GM12891 (cell line): ENCODE measurements at regions not wholly inside any gene's neighbourhood (a gene's known extent, or its start where the extent isn't known, plus 50 kb on each side); places are given as distances from the start of the nearest gene placed in this dataset.

Experiments used
- DNase-seq: peaks from one replicate; pipeline ENCODE4 v3.0.0; 2011; ENCODE audit warnings: low spot score; ENCODE audit not compliant: insufficient read length
- FAIRE-seq: peaks from 2 replicates; lab custom pipeline; 2011; peaks lifted over from hg19 to GRCh38; lab: Jason Lieb, UNC
- PAX5 ChIP-seq: IDR thresholded peaks from 2 replicates; pipeline ENCODE4 v1.6.1; 2011; ENCODE audit warnings: low read length, moderate library complexity, mild to moderate bottlenecking; ENCODE audit not compliant: insufficient read depth, severe bottlenecking
- POLR2A ChIP-seq: IDR thresholded peaks from 2 replicates; pipeline ENCODE4 v1.6.1; 2011; ENCODE audit warnings: low read depth, low read length, control low read depth
- POLR2AphosphoS5 ChIP-seq: IDR thresholded peaks from 2 replicates; pipeline ENCODE4 v1.6.1; 2011; ENCODE audit warnings: low read depth, low read length, control low read depth
- POU2F2 ChIP-seq: IDR thresholded peaks from 2 replicates; pipeline ENCODE4 v1.6.1; 2011; ENCODE audit warnings: low read depth, mild to moderate bottlenecking, control low read depth, low read length, moderate library complexity
- SPI1 ChIP-seq: IDR thresholded peaks from 2 replicates; pipeline ENCODE4 v1.6.1; 2011; ENCODE audit warnings: low read depth, low read length, control low read depth
- TAF1 ChIP-seq: IDR thresholded peaks from 2 replicates; pipeline ENCODE4 v1.6.1; 2011; ENCODE audit warnings: low read depth, low read length, control low read depth

DNA sequence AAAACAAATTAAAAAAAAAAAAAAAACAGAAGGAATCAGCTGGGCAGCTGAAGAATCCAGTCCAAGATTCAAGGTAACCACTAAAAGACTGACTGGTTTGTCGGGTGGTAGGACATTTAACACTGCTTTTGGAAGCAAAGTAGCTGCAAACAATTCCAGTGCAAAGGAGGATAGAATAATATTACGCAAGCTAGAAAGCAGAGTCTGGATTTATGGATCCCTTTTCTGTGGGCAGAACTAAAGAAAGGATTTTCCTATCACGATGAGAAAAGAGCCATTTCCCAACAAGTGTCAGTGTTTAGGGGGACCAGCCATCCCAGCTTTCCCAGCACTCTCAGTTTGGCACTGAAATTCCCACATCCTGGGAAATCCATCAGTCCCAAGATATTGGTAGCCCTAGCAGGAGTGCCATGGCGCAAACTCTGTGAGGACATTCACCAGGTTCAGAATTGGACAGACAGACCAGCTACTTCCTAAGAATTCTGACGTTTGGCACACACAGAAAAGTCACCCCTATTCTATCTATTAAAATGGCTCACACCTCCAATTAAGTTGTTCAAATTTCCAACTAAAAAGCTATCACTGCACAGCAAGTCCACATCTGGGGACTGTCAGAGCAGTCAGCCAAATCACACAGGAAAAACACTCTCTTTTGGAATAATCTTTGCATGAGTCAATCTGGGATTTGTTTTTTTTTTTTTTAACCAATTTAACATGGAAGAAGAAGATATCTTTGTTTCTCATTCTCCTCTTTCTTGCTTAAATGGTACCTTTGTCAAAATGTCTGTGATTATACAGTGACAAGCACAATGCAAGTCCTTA is 356.8 kb upstream of the ARID1B start:
- TF ChIP-seq SPI1, result no peak
- no peak for DNase-seq
- no peak for FAIRE-seq

DNA sequence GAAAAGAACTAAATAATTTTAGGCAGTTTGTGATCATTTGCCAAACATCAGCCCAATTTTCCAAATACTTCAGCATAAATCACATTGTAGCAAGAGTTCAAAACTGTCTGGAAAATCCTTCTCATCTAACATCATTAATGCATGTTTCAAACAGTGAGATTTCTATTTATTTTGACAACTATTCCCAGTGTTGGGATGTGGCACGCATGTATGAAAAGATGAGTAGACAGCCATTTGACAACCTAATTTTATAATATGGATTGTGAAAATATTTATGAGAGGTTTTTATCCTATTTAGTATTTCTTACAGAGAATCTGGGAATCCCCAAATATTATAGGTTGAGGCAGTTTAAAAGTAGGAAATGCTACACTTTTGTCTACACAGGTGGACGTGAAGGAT is 357.6 kb upstream of the ARID1B start:
- no peak for DNase-seq
- no peak for FAIRE-seq
- no peak for TF ChIP-seq POLR2A
- no peak for TF ChIP-seq POU2F2
- TF ChIP-seq PAX5, result no peak
- no peak for TF ChIP-seq TAF1
- TF ChIP-seq SPI1, result no peak
- no peak for TF ChIP-seq POLR2AphosphoS5

DNA sequence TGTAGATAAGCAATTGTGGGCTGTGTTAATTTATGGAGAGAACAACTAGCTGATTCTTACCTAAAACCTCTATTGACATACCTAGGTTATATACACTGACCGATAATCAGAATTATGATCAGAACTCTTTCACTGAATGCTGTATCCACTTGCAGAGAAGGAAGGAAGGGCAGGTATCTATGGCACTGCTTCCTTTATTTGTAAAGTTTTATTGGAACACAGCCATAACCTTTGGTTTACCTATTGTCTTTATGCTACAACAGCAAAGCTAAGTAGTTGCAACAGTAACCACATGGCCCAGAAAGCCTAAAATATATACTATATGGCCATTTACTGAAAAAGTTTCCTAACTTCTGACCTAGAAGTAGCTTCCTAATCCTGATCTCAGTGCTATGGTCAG is 358.9 kb upstream of the ARID1B start:
- FAIRE-seq, result no peak
- TF ChIP-seq POLR2AphosphoS5 (no peak), PAX5 (no peak), POU2F2 (no peak), POLR2A (no peak), TAF1 (no peak), SPI1 (no peak)
- no peak for DNase-seq

DNA sequence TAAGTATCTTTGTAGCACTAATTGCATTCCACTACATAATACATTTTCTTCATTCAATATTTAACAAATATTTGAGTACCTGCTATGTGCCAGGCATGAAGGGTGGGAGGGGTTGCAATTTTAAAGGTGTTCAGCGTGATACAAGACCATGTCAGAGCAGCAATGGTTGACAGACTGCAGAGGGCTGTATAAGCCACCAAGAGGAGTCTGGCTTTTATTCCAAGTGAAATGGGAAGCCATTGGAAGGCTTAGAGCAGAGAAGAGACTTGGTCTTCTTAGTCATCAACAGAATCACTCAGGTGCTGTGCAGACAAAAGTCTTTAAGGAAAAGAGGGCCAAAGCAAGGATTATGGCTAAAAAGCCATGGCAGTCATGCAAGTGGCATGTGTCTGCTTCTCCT is 360.8 kb upstream of the ARID1B start:
- FAIRE-seq (no peak), DNase-seq (no peak)
- TF ChIP-seq POU2F2, result no peak
- TF ChIP-seq TAF1, result no peak
- no peak for TF ChIP-seq PAX5
- no peak for TF ChIP-seq POLR2A
- TF ChIP-seq SPI1, result no peak

DNA sequence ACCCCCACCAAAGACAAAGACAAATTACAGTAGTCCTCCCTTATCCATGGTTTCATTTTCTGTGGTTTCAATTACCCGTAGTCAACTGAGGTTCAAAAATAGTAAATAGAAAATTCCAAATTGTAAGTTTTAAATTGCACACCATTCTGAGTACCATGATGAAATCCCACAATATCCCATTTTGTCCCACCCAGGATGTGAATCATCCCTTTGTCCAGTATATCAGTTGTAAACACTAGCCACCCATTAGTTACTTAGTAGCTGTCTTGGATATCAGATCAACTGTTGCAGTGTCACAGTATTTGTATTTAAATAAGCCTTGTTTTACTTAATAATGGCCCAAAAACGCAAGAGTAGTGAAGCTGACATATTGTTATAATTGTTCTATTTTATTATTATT is 364.0 kb upstream of the ARID1B start:
- FAIRE-seq (no peak), DNase-seq (no peak)
- no peak for TF ChIP-seq SPI1
- no peak for TF ChIP-seq POLR2A
- TF ChIP-seq POLR2AphosphoS5, result no peak

DNA sequence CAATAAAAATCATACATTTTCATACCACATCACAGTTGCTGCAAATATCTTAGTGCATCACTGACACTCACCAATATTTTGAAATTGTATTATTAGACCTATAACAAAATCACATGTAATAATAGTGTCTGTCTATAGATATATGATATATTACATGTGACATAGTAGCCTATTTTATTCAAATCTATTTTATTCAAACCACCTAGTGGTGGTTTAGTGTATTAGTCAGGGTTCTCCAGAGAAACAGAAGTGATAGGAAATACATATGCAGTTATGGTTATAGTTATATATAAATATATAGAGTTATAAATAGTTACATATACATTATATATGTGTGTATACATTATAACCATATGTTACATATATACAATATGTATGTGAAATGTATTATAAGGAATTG is 366.5 kb upstream of the ARID1B start:
- FAIRE-seq (no peak), DNase-seq (no peak)
- no peak for TF ChIP-seq POLR2AphosphoS5
- TF ChIP-seq POLR2A, result no peak
- no peak for TF ChIP-seq PAX5
- TF ChIP-seq POU2F2, result no peak

DNA sequence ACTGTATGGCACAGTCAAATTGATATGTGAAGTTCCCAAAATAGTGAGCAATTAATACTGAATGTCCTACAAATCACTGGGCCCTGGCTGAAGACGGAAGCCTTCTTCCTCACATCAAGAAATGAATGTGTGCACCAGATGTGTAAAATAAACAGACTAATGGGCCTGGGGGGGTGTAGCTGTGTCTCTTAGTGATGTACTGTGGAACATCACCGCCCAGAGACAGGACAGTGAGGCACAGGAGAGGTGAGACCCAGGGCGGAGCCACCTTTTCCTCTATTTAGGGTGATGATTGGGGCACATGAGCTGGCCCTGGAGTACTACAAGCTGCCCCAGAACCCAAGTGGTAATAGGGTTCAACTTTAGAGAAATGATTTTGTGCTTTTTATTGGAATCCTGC is 368.5 kb upstream of the ARID1B start:
- FAIRE-seq (no peak), DNase-seq (no peak)
- TF ChIP-seq PAX5, result no peak
- no peak for TF ChIP-seq POU2F2
- TF ChIP-seq SPI1, result no peak
- TF ChIP-seq POLR2AphosphoS5, result no peak
- no peak for TF ChIP-seq POLR2A

DNA sequence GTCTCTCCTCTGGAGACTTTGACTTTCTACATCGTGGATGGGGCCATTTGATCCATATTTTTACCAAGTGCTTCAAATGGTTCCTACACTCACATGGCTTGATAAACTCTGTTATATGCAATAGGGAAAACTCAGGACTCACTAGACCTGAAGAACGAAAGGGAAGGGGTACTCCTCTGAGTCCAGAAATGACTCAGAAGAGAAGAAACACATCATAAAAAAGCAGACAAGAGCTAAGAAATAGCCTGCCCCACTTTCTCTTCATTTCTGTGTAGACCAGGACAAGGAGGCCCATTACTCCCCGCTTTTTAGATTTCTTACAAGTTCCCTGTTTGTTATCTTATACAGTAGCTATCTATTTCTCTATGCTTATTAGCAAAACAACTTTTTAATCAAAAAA is 369.8 kb upstream of the ARID1B start:
- FAIRE-seq (no peak), DNase-seq (no peak)
- TF ChIP-seq TAF1, result no peak
- TF ChIP-seq POLR2A, result no peak
- TF ChIP-seq PAX5, result no peak
- TF ChIP-seq POU2F2, result no peak
- no peak for TF ChIP-seq POLR2AphosphoS5
- no peak for TF ChIP-seq SPI1

DNA sequence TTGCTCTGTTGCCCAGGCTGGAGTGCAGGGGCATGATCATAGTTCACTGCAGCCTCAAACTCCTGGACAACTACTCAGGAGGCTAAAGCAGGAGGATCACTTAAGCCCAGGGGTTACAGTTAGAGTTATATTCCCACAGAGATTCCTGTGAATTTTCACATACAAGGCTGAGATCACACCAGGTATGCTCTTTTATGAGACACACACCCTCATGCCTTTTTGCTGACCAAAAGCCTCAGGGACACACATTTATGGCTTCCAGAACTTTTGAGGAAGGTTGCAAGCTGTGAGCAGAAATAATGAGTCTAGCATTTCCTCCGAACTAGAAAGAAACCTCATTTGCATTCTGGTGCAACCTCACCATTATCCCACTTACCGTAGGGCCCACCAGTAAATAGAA is 370.5 kb upstream of the ARID1B start:
- no peak for TF ChIP-seq TAF1
- no peak for TF ChIP-seq POU2F2
- no peak for TF ChIP-seq POLR2A
- TF ChIP-seq POLR2AphosphoS5, result no peak
- no peak for TF ChIP-seq PAX5
- TF ChIP-seq SPI1, result no peak
- no peak for DNase-seq
- no peak for FAIRE-seq

DNA sequence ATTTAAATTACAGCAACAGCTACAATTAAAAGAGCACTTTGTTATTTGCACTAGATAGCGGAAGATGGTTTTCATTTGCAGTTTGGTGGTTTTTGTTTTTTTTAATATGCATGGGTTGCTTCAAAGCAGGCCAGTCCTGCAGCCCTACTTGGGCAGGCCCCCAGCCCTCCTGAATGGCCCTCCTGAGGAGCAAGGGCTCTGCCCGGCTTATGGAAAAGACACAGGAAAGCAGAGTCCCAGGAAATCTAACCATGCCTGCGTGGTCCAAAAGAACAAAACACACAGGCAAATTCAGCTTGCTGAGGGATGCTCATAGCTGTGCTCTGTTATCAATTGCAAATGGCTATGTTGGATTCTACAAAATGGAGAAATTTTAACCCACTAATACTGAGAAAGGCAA is 371.1 kb upstream of the ARID1B start:
- no peak for TF ChIP-seq PAX5
- no peak for TF ChIP-seq POU2F2
- TF ChIP-seq SPI1, result no peak
- TF ChIP-seq POLR2AphosphoS5, result no peak
- TF ChIP-seq POLR2A, result no peak
- no peak for TF ChIP-seq TAF1
- no peak for DNase-seq
- no peak for FAIRE-seq
